ENCODE measurements at regions not wholly inside any gene's neighbourhood (a gene's known extent, or its start where the extent isn't known, plus 50 kb on each side); places are given as distances from the start of the nearest gene placed in this dataset.

DNA sequence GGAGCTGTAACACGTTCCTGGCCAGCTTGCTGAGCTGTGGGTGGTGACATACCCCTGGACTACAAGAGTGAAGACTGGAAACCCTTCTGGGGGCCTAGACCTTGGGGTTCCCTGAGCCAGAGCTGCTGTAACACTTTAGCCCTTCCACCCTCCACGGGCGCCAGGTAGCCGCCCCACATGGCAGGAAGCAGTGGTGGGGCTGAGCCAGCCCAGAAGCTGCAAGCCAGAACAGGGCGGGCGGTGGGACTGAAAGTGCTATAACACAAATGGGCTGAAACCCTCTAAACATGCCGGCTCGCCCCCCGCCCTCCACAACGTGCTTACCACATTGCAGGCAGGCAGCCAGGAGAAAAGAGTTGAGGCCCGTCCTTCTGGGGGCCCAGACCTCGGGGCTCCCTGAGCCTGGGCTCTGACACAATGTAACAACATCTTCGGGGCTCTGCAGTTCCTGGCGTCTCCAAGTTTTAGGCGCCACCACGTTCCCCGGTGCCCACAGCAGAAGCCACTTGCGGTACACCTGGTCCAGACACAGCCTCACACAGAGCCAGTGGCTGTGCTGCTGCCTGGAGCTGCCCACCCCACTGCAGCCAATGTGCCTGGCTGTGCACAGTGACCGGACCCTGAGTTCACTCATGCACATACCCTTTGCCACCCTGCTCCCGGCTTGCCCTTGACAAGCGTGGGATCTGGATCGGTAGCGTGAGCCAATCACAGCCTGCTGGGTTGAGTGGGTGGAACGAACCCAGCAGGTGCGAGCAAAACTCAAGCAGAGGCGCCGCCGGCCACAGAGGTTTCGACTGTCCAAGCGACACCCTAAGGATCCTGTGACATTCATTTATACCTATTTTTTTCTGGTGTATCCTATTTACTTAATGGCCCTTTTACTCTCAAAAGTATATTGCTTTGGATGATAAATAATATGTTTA is 127.4 kb upstream of the FHL2 start:
- CTCF ChIA-PET: interaction anchor here (0.6 to 1.5 kb wide), 5 partner anchors 11 to 181 kb away, joined by 3 to 11 read pairs (median 3); no protein-coding TSS in a partner anchor
- no peak overlapping the region for H3K4me3 Mint-ChIP-seq (ENCODE audit: unreplicated experiment)
- no TSS peak for BruUV-seq (replicated peaks)
- no peaks in the 10 kb centered on the region for H3K27me3 Mint-ChIP-seq (ENCODE audit: insufficient read depth, unreplicated experiment)
- POLR2A ChIA-PET: interaction anchor here (1.4 kb wide), 1 partner anchor 168 kb away, joined by 3 read pairs; no protein-coding TSS in a partner anchor
- no peak for DNase-seq (ENCODE audit: unreplicated experiment)
- TF ChIP-seq, protein P1, sequence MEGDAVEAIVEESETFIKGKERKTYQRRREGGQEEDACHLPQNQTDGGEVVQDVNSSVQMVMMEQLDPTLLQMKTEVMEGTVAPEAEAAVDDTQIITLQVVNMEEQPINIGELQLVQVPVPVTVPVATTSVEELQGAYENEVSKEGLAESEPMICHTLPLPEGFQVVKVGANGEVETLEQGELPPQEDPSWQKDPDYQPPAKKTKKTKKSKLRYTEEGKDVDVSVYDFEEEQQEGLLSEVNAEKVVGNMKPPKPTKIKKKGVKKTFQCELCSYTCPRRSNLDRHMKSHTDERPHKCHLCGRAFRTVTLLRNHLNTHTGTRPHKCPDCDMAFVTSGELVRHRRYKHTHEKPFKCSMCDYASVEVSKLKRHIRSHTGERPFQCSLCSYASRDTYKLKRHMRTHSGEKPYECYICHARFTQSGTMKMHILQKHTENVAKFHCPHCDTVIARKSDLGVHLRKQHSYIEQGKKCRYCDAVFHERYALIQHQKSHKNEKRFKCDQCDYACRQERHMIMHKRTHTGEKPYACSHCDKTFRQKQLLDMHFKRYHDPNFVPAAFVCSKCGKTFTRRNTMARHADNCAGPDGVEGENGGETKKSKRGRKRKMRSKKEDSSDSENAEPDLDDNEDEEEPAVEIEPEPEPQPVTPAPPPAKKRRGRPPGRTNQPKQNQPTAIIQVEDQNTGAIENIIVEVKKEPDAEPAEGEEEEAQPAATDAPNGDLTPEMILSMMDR (IDR thresholded peaks at IDR 0.05; ENCODE audit: unreplicated experiment): no peak
- H3K9me3 Mint-ChIP-seq (ENCODE audit: unreplicated experiment): no peaks in the 10 kb centered on the region
- H3K36me3 Mint-ChIP-seq (ENCODE audit: insufficient read depth, unreplicated experiment): no peaks in the 10 kb centered on the region
- H3K27ac Mint-ChIP-seq (ENCODE audit: low read depth, unreplicated experiment): no peak overlapping the region
- intact Hi-C loops (cut with micrococcal nuclease): no loop called here
- no peaks in the 10 kb centered on the region for H3K4me1 Mint-ChIP-seq (ENCODE audit: insufficient read depth, unreplicated experiment)

- DNase-seq (ENCODE audit: unreplicated experiment): no peak
- intact Hi-C loops (cut with micrococcal nuclease): no loop called here
- H3K4me3 Mint-ChIP-seq (ENCODE audit: unreplicated experiment): no peak overlapping the region
- no TSS peak for BruUV-seq (replicated peaks)
- no peaks in the 10 kb centered on the region for H3K4me1 Mint-ChIP-seq (ENCODE audit: insufficient read depth, unreplicated experiment)
- no peak overlapping the region for H3K27ac Mint-ChIP-seq (ENCODE audit: low read depth, unreplicated experiment)
- TF ChIP-seq, protein P1 (IDR thresholded peaks at IDR 0.05; ENCODE audit: unreplicated experiment): no peak
- CTCF ChIA-PET: interaction anchor here (0.6 to 1.5 kb wide), 6 partner anchors 10 to 231 kb away, joined by 3 to 11 read pairs (median 3); no protein-coding TSS in a partner anchor
- H3K9me3 Mint-ChIP-seq (ENCODE audit: unreplicated experiment): no peaks in the 10 kb centered on the region
- no peaks in the 10 kb centered on the region for H3K36me3 Mint-ChIP-seq (ENCODE audit: insufficient read depth, unreplicated experiment)
- no peaks in the 10 kb centered on the region for H3K27me3 Mint-ChIP-seq (ENCODE audit: insufficient read depth, unreplicated experiment)
- POLR2A ChIA-PET: interaction anchor here (1.4 kb wide), 1 partner anchor 167 kb away, joined by 3 read pairs; no protein-coding TSS in a partner anchor
Observed at GRCh38 chr2:105525201-105525600, 126.3 kb upstream of the FHL2 start.

DNA sequence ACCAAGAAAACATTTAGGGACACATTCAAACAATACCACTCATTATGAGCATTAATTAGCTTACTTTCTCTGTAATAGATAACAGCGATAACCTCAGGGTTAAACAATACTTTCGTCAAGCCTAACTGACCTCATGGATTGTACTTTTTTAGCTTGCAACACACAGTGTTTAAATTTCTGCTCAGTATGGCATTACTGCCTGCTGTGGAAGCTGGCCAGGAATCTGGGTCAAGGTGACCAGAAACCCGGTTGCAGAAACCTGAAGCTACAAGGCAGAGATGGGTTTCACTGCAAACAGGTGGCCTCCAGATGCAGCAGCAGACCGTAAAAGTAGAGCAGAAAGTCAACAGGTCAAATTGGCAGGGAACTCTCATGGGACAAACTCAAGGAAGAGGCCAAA is 123.8 kb upstream of the FHL2 start:
- H3K9me3 Mint-ChIP-seq (ENCODE audit: unreplicated experiment): no peaks in the 10 kb centered on the region
- no peak overlapping the region for H3K4me3 Mint-ChIP-seq (ENCODE audit: unreplicated experiment)
- H3K27ac Mint-ChIP-seq (ENCODE audit: low read depth, unreplicated experiment): no peak overlapping the region
- intact Hi-C loops (cut with micrococcal nuclease): no loop called here
- ChIA-PET POLR2A (interaction anchor here (0.6 to 0.8 kb wide), 2 partner anchors 153 to 182 kb away, joined by 3 read pairs; no protein-coding TSS in a partner anchor), CTCF (interaction anchor here (1.0 to 8.1 kb wide), 9 partner anchors 10 to 235 kb away, joined by 3 to 92 read pairs (median 13); partner anchors contain the start of gene C2orf49)
- H3K36me3 Mint-ChIP-seq (ENCODE audit: insufficient read depth, unreplicated experiment): no peaks in the 10 kb centered on the region
- no peak for DNase-seq (ENCODE audit: unreplicated experiment)
- H3K4me1 Mint-ChIP-seq (ENCODE audit: insufficient read depth, unreplicated experiment): no peaks in the 10 kb centered on the region
- TF ChIP-seq, protein P1 (IDR thresholded peaks at IDR 0.05; ENCODE audit: unreplicated experiment): no peak
- no TSS peak for BruUV-seq (replicated peaks)
- H3K27me3 Mint-ChIP-seq (ENCODE audit: insufficient read depth, unreplicated experiment): no peaks in the 10 kb centered on the region

GRCh38 chr2:105521616-105522015 is 122.8 kb upstream of the FHL2 start:
- H3K27me3 Mint-ChIP-seq (ENCODE audit: insufficient read depth, unreplicated experiment): no peaks in the 10 kb centered on the region
- no peaks in the 10 kb centered on the region for H3K36me3 Mint-ChIP-seq (ENCODE audit: insufficient read depth, unreplicated experiment)
- no peaks in the 10 kb centered on the region for H3K9me3 Mint-ChIP-seq (ENCODE audit: unreplicated experiment)
- CTCF ChIA-PET: interaction anchor here (0.6 to 8.1 kb wide), 38 partner anchors 15 to 263 kb away, joined by 3 to 92 read pairs (median 5); partner anchors contain the start of genes C2orf49, FHL2 and TGFBRAP1
- intact Hi-C loops (cut with micrococcal nuclease): loop anchor here (1.0 to 2.0 kb wide), 5 partner anchors 66 to 226 kb away; no protein-coding TSS in a partner anchor
- TF ChIP-seq, protein P1 (IDR thresholded peaks at IDR 0.05; ENCODE audit: unreplicated experiment): no peak
- DNase-seq (ENCODE audit: unreplicated experiment): no peak
- no peak overlapping the region for H3K27ac Mint-ChIP-seq (ENCODE audit: low read depth, unreplicated experiment)
- BruUV-seq (replicated peaks): no TSS peak
- no peak overlapping the region for H3K4me3 Mint-ChIP-seq (ENCODE audit: unreplicated experiment)
- H3K4me1 Mint-ChIP-seq (ENCODE audit: insufficient read depth, unreplicated experiment): no peaks in the 10 kb centered on the region
- POLR2A ChIA-PET: interaction anchor here (0.6 to 1.0 kb wide), 6 partner anchors 126 to 267 kb away, joined by 3 to 5 read pairs (median 4); no protein-coding TSS in a partner anchor
